Uterus (tissue), 2 donors: ENCODE measurements at regions not wholly inside any gene's neighbourhood (a gene's known extent, or its start where the extent isn't known, plus 50 kb on each side); places are given as distances from the start of the nearest gene placed in this dataset.

Experiments
- CTCF ChIP-seq, 4 experiments: fragments of 200-600 bp in 2 of 4; fragments of 450-650 bp in 2 of 4; sonication (generic) in 2 of 4; IDR thresholded peaks; one replicate each; pipeline ENCODE4 v1.5.1; 2016 to 2019; ENCODE audit warnings: antibody characterized with exemption in 4 of 4, mild to moderate bottlenecking in 2 of 4, moderate library complexity in 1 of 4
- POLR2A ChIP-seq, 2 donors: fragments of 450-650 bp; IDR thresholded peaks; one replicate each; pipeline ENCODE4 v1.6.1; 2016; ENCODE audit warnings: antibody characterized with exemption in 2 of 2, mild to moderate bottlenecking in 1 of 2, moderate library complexity in 1 of 2

DNA sequence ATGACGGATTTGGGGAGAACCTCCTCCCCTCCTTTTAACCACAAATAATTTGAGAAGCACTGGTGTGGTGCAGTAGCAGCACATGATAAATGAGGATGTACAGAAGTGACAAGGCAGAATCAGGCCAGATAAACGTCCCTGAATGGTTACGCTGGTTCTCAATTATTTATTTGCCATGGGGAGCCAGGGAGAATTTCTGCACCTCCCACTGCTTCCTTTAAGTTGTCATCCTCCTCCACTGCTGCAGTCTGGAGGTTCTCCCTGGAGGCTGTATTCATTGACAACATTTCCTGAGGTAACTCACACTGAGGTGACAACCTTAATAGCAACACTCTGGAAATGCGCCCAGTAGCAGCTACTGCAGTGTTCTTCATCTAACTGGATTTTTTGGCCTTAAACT is 308.9 kb upstream of the SLITRK1 start:
- TF ChIP-seq CTCF (IDR thresholded peaks at IDR 0.05) (no peak), POLR2A (IDR thresholded peaks at IDR 0.05) (no peak)
